ENCODE measurements at regions not wholly inside any gene's neighbourhood (a gene's known extent, or its start where the extent isn't known, plus 50 kb on each side); places are given as distances from the start of the nearest gene placed in this dataset.

DNA sequence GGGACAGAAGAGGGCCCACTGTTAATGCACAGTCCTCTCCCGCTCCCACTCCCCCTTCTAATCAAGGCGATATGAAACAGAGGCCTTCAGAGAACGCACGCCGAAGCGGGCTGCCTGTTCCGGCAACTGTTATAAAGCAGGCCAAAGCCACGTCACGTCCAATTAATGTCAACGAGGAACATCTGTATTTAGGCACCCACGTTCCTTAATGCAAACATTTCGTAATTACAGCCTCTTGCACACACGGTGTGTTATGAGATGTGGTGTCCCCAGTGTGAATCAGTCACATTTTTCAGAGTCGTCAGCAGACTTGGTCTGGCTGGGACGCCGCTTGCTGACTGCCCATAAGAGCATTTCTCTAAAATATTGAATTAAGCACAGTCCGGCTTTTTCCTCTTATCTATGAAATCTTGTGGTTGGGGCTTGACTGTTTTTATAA lies 339.0 kb downstream of the NSG2 start:
- TF ChIP-seq EP300 (IDR thresholded peaks at IDR 0.05) (no peak), POLR2AphosphoS5 (IDR thresholded peaks at IDR 0.05) (no peak), POLR2A (IDR thresholded peaks at IDR 0.05) (no peak)
- TF ChIP-seq, protein P1, sequence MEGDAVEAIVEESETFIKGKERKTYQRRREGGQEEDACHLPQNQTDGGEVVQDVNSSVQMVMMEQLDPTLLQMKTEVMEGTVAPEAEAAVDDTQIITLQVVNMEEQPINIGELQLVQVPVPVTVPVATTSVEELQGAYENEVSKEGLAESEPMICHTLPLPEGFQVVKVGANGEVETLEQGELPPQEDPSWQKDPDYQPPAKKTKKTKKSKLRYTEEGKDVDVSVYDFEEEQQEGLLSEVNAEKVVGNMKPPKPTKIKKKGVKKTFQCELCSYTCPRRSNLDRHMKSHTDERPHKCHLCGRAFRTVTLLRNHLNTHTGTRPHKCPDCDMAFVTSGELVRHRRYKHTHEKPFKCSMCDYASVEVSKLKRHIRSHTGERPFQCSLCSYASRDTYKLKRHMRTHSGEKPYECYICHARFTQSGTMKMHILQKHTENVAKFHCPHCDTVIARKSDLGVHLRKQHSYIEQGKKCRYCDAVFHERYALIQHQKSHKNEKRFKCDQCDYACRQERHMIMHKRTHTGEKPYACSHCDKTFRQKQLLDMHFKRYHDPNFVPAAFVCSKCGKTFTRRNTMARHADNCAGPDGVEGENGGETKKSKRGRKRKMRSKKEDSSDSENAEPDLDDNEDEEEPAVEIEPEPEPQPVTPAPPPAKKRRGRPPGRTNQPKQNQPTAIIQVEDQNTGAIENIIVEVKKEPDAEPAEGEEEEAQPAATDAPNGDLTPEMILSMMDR (IDR thresholded peaks at IDR 0.05): no peak
- Histone ChIP-seq H3K36me3 (no peaks in the 10 kb centered on the region), H3K4me1 (no peaks in the 10 kb centered on the region), H3K27me3 (peaks cover 41% of the 10 kb centered on the region), H3K4me3 (no peak overlapping the region), H3K9me3 (no peaks in the 10 kb centered on the region), H3K27ac (no peak overlapping the region)
- WGBS, 2 donors (ENCODE audit: low coverage in 1 of 2): 36 to 82% methylated on average over 1 to 16 of the region's 17 CpGs
- ATAC-seq: no peak

DNA sequence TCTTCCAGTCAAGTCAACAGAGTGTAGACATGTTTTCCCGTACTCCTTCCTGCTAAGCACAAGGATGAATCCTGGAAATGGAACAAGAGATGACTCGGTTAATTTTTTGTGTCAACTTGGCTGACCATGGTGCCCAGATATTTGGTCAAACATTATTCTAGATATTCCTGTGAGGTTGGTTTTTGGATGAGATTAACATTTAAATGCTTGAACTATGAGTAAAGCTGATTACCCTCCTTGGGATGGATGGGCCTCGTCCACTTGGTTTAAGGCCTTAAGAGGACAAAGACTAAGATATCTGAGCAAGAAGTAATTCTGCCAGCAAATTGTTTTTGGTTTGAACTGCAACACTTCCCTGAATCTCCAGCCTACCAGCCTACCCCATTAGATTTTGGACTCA lies 338.1 kb upstream of the MSX2 start:
- Histone ChIP-seq H3K36me3 (no peaks in the 10 kb centered on the region), H3K4me1 (no peaks in the 10 kb centered on the region), H3K27ac (no peak overlapping the region), H3K9me3 (no peaks in the 10 kb centered on the region), H3K4me3 (no peak overlapping the region), H3K27me3 (peaks cover 37% of the 10 kb centered on the region)
- no peak for ATAC-seq
- TF ChIP-seq, protein P1 (IDR thresholded peaks at IDR 0.05): no peak
- TF ChIP-seq EP300 (IDR thresholded peaks at IDR 0.05) (no peak), POLR2A (IDR thresholded peaks at IDR 0.05) (no peak), POLR2AphosphoS5 (IDR thresholded peaks at IDR 0.05) (no peak)
- WGBS, 2 donors (ENCODE audit: low coverage in 1 of 2): 89% methylated on average over 3 of the region's 3 CpGs

DNA sequence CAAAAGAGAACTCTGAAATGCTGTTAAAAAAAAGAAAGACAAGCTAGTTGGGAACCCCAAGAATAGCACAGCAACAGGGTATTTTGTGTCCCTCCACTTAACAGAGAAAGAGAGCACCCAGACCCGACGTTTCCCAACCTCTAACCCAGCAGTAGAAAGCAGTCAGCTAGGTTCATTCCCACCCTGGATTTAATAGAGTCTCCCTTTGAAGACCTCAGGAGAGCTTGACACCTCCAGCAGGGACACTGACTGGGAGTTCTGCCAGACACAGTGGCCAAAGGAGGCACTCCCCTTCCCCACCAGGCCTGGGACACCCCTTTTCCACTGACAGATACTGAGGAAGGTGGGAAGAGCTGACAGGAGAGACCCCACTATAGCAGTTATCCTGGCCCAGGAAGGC lies 337.5 kb upstream of the MSX2 start:
- Histone ChIP-seq H3K36me3 (no peaks in the 10 kb centered on the region), H3K4me1 (no peaks in the 10 kb centered on the region), H3K9me3 (no peaks in the 10 kb centered on the region), H3K27ac (no peak overlapping the region), H3K4me3 (no peak overlapping the region), H3K27me3 (peaks cover 37% of the 10 kb centered on the region)
- ATAC-seq: no peak
- TF ChIP-seq, protein P1 (IDR thresholded peaks at IDR 0.05): no peak
- TF ChIP-seq POLR2A (IDR thresholded peaks at IDR 0.05) (no peak), POLR2AphosphoS5 (IDR thresholded peaks at IDR 0.05) (no peak), EP300 (IDR thresholded peaks at IDR 0.05) (no peak)
- 64 to 92% methylated on average over 2 of the region's 2 CpGs for WGBS, 2 donors (ENCODE audit: low coverage in 1 of 2)

DNA sequence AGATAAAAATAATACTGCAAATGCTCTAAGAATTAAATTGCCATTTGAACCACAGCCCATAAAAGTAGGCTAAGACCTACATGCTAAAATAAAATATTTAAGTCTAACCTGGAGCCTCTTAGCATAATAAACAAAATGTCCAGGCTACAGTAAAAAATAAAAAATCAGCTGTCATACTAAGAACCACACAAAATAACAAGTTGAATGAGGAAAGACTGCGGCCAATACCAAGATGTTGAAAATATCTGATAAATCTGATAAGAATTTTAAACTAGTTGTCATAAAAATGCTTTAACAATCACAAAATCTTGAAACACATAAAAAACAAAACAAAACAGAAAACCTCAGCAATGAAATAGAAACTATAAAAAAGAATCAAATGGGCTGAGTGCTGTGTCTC lies 336.9 kb upstream of the MSX2 start:
- H3K27ac ChIP-seq: no peak overlapping the region
- no peaks in the 10 kb centered on the region for H3K36me3 ChIP-seq
- peaks cover 37% of the 10 kb centered on the region for H3K27me3 ChIP-seq
- no peak for ATAC-seq
- H3K4me3 ChIP-seq: no peak overlapping the region
- WGBS, 2 donors (ENCODE audit: low coverage in 1 of 2): 40 to 54% methylated on average over 1 of the region's 1 CpG
- no peaks in the 10 kb centered on the region for H3K4me1 ChIP-seq
- no peaks in the 10 kb centered on the region for H3K9me3 ChIP-seq
- no peak for TF ChIP-seq POLR2AphosphoS5 (IDR thresholded peaks at IDR 0.05)
- no peak for TF ChIP-seq POLR2A (IDR thresholded peaks at IDR 0.05)
- TF ChIP-seq EP300 (IDR thresholded peaks at IDR 0.05): no peak
- TF ChIP-seq, protein P1 (IDR thresholded peaks at IDR 0.05): no peak

DNA sequence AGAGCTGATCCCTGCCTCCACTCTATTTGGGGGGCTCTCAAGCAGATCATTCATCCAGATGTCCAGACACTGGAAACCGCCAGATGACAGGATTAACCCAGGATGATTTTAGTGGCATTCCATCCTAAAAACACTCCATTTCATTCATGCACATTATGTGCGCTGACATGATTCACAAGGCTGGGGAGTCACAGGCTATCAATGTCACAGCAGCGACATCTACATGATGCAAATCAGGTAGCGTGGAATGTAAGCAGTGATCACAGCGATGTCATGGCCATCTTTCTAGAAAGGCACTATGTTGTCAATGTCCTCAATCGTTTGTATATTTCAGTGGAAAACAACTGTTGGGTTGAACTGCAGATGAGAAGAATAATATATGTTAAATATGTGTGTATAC lies 331.5 kb upstream of the MSX2 start:
- Histone ChIP-seq H3K27ac (no peak overlapping the region), H3K4me1 (no peaks in the 10 kb centered on the region), H3K27me3 (peaks cover 27% of the 10 kb centered on the region), H3K36me3 (no peaks in the 10 kb centered on the region), H3K4me3 (no peak overlapping the region), H3K9me3 (no peaks in the 10 kb centered on the region)
- 60 to 84% methylated on average over 1 to 5 of the region's 6 CpGs for WGBS, 2 donors (ENCODE audit: low coverage in 1 of 2)
- no peak for TF ChIP-seq EP300 (IDR thresholded peaks at IDR 0.05)
- TF ChIP-seq, protein P1 (IDR thresholded peaks at IDR 0.05): no peak
- TF ChIP-seq POLR2AphosphoS5 (IDR thresholded peaks at IDR 0.05): no peak
- no peak for TF ChIP-seq POLR2A (IDR thresholded peaks at IDR 0.05)
- ATAC-seq: no peak

Measured in gastroesophageal sphincter (tissue), 4 donors.